ENCODE measurements at regions not wholly inside any gene's neighbourhood (a gene's known extent, or its start where the extent isn't known, plus 50 kb on each side); places are given as distances from the start of the nearest gene placed in this dataset.

DNA sequence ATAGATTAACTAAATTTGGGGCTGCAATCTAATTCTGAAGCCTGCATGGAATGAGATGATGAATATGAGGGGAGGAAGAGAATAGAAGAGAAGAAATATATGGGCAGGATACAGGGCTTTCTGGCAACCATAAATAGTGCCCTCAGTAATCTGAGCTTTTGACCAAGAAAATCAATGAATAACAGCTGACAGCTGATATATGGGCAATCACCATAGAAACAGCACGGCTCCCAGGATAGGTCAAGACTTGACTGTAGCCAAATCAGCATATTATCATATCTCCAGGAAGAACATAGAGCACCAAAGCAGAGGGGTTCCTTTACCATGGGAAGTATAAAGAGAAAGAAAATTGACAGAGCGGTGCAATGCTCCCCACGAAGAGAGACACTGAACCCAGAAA, 643.8 kb upstream of the TENM4 start:
- Histone ChIP-seq H3K14ac (ENCODE audit: low read length) (no peak overlapping the region), H3K27ac (ENCODE audit: low read depth, low read length) (no peak overlapping the region), H3K9ac (ENCODE audit: low read length) (no peak overlapping the region), H3K23ac (ENCODE audit: low read length) (no peak overlapping the region), H3K4me2 (ENCODE audit: low read length) (no peak overlapping the region), H3K27me3 (ENCODE audit: insufficient read depth, low read length) (no peaks in the 10 kb centered on the region), H2BK120ac (ENCODE audit: insufficient read depth, low read length, poor library complexity) (no peak overlapping the region), H3K4me3 (ENCODE audit: low read depth, low read length) (no peak overlapping the region), H3K4me1 (ENCODE audit: control insufficient read depth in 1 of 2, insufficient read depth in 2 of 2, low read length in 2 of 2) (no peaks in the 10 kb centered on the region), H2AFZ (ENCODE audit: insufficient read depth, low read length, poor library complexity) (no peak overlapping the region), H3K79me1 (ENCODE audit: low read length) (no peaks in the 10 kb centered on the region), H3K9me3 (ENCODE audit: insufficient read depth, low read depth, low read length) (no peaks in the 10 kb centered on the region), H3K36me3 (ENCODE audit: control insufficient read depth in 1 of 2, insufficient read depth in 2 of 2, low read length in 2 of 2) (no peaks in the 10 kb centered on the region), H3K79me2 (ENCODE audit: control insufficient read depth, insufficient read depth, low read length, poor library complexity) (no peaks in the 10 kb centered on the region), H2AK5ac (ENCODE audit: low read length) (no peak overlapping the region), H4K8ac (ENCODE audit: low read depth, low read length) (no peak overlapping the region), H3K18ac (ENCODE audit: low read length) (no peak overlapping the region), H2BK12ac (ENCODE audit: low read length) (no peak overlapping the region), H4K12ac (ENCODE audit: low read depth, low read length) (no peak overlapping the region), H2BK5ac (ENCODE audit: low read depth, low read length, poor library complexity) (no peak overlapping the region), H3K4ac (ENCODE audit: low read depth, low read length) (no peak overlapping the region), H4K91ac (ENCODE audit: low read depth, low read length) (no peak overlapping the region)
- no peak for DNase-seq
- no CpG with 5 or more reads among the region's 3 CpGs for WGBS (ENCODE audit: extremely low coverage, insufficient coverage, insufficient read length)

DNA sequence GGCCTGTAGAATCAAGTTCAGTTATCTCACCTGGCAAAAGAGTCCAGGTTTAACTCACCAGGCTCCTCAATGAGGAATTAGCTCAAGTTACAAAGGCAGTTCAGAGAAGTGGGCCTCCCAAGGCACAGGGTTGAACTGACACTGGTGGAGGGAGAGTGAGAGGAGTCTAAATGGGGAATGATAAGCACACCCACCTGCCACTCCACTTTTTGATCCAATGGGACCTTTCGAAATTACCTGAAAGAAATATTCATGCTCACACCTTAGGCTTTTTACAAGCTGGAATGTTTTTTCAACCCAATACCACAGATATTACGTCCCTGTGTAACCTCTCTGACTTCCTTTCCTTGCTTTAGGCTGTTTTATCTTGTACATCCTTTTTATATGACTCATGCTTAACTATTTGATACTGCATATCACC, 642.7 kb upstream of the TENM4 start:
- Histone ChIP-seq H3K9ac (ENCODE audit: low read length) (no peak overlapping the region), H3K23ac (ENCODE audit: low read length) (no peak overlapping the region), H2AFZ (ENCODE audit: insufficient read depth, low read length, poor library complexity) (no peak overlapping the region), H3K18ac (ENCODE audit: low read length) (no peak overlapping the region), H3K79me2 (ENCODE audit: control insufficient read depth, insufficient read depth, low read length, poor library complexity) (no peaks in the 10 kb centered on the region), H3K4ac (ENCODE audit: low read depth, low read length) (no peak overlapping the region), H3K4me2 (ENCODE audit: low read length) (no peak overlapping the region), H3K27me3 (ENCODE audit: insufficient read depth, low read length) (no peaks in the 10 kb centered on the region), H3K79me1 (ENCODE audit: low read length) (no peaks in the 10 kb centered on the region), H2AK5ac (ENCODE audit: low read length) (no peak overlapping the region), H3K14ac (ENCODE audit: low read length) (no peak overlapping the region), H2BK5ac (ENCODE audit: low read depth, low read length, poor library complexity) (no peak overlapping the region), H3K4me1 (ENCODE audit: control insufficient read depth in 1 of 2, insufficient read depth in 2 of 2, low read length in 2 of 2) (no peaks in the 10 kb centered on the region), H4K12ac (ENCODE audit: low read depth, low read length) (no peak overlapping the region), H3K36me3 (ENCODE audit: control insufficient read depth in 1 of 2, insufficient read depth in 2 of 2, low read length in 2 of 2) (no peaks in the 10 kb centered on the region), H2BK120ac (ENCODE audit: insufficient read depth, low read length, poor library complexity) (no peak overlapping the region), H3K4me3 (ENCODE audit: low read depth, low read length) (no peak overlapping the region), H2BK12ac (ENCODE audit: low read length) (no peak overlapping the region), H4K8ac (ENCODE audit: low read depth, low read length) (no peak overlapping the region), H3K9me3 (ENCODE audit: insufficient read depth, low read depth, low read length) (no peaks in the 10 kb centered on the region), H4K91ac (ENCODE audit: low read depth, low read length) (no peak overlapping the region), H3K27ac (ENCODE audit: low read depth, low read length) (no peak overlapping the region)
- WGBS (ENCODE audit: extremely low coverage, insufficient coverage, insufficient read length): no CpG with 5 or more reads among the region's 2 CpGs
- no peak for DNase-seq

DNA sequence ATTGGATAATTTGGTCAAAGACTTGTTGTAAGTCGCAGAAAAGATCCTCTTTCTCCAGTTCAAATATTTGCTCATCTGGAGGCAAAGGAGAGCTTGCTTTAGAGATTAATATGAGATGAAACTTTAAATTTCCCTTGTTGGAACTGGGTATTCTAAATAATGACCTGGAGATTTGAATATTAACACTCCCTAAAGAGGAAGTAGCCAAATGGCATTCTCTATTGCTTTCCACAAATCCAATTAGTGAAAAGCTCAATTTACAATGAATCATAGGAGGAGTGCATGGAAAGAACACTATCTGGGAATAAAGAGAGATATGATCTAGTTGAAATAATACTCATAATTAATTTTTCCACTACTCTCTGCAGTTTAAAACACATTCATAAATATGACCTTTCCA, 641.6 kb upstream of the TENM4 start:
- no peak for DNase-seq
- Histone ChIP-seq H3K23ac (ENCODE audit: low read length) (no peak overlapping the region), H3K79me2 (ENCODE audit: control insufficient read depth, insufficient read depth, low read length, poor library complexity) (no peaks in the 10 kb centered on the region), H3K27ac (ENCODE audit: low read depth, low read length) (no peak overlapping the region), H4K91ac (ENCODE audit: low read depth, low read length) (no peak overlapping the region), H3K27me3 (ENCODE audit: insufficient read depth, low read length) (no peaks in the 10 kb centered on the region), H3K9me3 (ENCODE audit: insufficient read depth, low read depth, low read length) (no peaks in the 10 kb centered on the region), H3K36me3 (ENCODE audit: control insufficient read depth in 1 of 2, insufficient read depth in 2 of 2, low read length in 2 of 2) (no peaks in the 10 kb centered on the region), H2BK12ac (ENCODE audit: low read length) (no peak overlapping the region), H3K4me2 (ENCODE audit: low read length) (no peak overlapping the region), H3K79me1 (ENCODE audit: low read length) (no peaks in the 10 kb centered on the region), H2AK5ac (ENCODE audit: low read length) (no peak overlapping the region), H2BK120ac (ENCODE audit: insufficient read depth, low read length, poor library complexity) (no peak overlapping the region), H3K4me1 (ENCODE audit: control insufficient read depth in 1 of 2, insufficient read depth in 2 of 2, low read length in 2 of 2) (no peaks in the 10 kb centered on the region), H3K4ac (ENCODE audit: low read depth, low read length) (no peak overlapping the region), H2BK5ac (ENCODE audit: low read depth, low read length, poor library complexity) (no peak overlapping the region), H4K12ac (ENCODE audit: low read depth, low read length) (no peak overlapping the region), H3K18ac (ENCODE audit: low read length) (no peak overlapping the region), H3K4me3 (ENCODE audit: low read depth, low read length) (no peak overlapping the region), H4K8ac (ENCODE audit: low read depth, low read length) (no peak overlapping the region), H3K9ac (ENCODE audit: low read length) (no peak overlapping the region), H2AFZ (ENCODE audit: insufficient read depth, low read length, poor library complexity) (no peak overlapping the region), H3K14ac (ENCODE audit: low read length) (no peak overlapping the region)
- no CpG with 5 or more reads among the region's 1 CpG for WGBS (ENCODE audit: extremely low coverage, insufficient coverage, insufficient read length)

DNA sequence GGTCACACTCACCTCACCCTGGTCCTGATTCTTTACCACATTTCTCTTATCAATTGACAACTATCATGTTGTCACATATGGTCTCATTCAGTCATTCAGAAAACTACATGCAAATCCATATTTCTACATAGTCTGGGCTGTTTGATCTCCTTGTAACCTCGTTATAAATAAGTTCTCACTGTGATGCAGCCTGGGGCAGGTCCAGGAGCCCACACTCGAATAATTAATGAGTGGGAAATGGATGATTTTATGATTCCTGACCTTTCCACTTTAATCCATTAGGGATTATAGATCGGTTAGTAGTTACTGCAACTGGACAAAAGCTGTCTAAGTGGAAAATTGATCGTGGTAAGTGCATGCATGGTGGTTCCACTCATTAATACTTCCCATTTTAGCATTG, 636.3 kb upstream of the TENM4 start:
- no peak for DNase-seq
- no CpG with 5 or more reads among the region's 4 CpGs for WGBS (ENCODE audit: extremely low coverage, insufficient coverage, insufficient read length)

More for the DNA sequence above, 636.3 kb upstream of the TENM4 start:
- Histone ChIP-seq H2BK12ac (ENCODE audit: low read length) (no peak overlapping the region), H3K9ac (ENCODE audit: low read length) (no peak overlapping the region), H3K36me3 (ENCODE audit: control insufficient read depth in 1 of 2, insufficient read depth in 2 of 2, low read length in 2 of 2) (no peaks in the 10 kb centered on the region), H3K79me1 (ENCODE audit: low read length) (no peaks in the 10 kb centered on the region), H3K4ac (ENCODE audit: low read depth, low read length) (no peak overlapping the region), H2BK5ac (ENCODE audit: low read depth, low read length, poor library complexity) (no peak overlapping the region), H4K8ac (ENCODE audit: low read depth, low read length) (no peak overlapping the region), H3K23ac (ENCODE audit: low read length) (no peak overlapping the region), H3K9me3 (ENCODE audit: insufficient read depth, low read depth, low read length) (no peaks in the 10 kb centered on the region), H2AFZ (ENCODE audit: insufficient read depth, low read length, poor library complexity) (no peak overlapping the region), H4K12ac (ENCODE audit: low read depth, low read length) (no peak overlapping the region), H2AK5ac (ENCODE audit: low read length) (no peak overlapping the region), H3K18ac (ENCODE audit: low read length) (no peak overlapping the region), H3K79me2 (ENCODE audit: control insufficient read depth, insufficient read depth, low read length, poor library complexity) (no peaks in the 10 kb centered on the region), H3K27me3 (ENCODE audit: insufficient read depth, low read length) (no peaks in the 10 kb centered on the region), H3K14ac (ENCODE audit: low read length) (no peak overlapping the region), H3K4me2 (ENCODE audit: low read length) (no peak overlapping the region), H3K4me1 (ENCODE audit: control insufficient read depth in 1 of 2, insufficient read depth in 2 of 2, low read length in 2 of 2) (no peaks in the 10 kb centered on the region), H4K91ac (ENCODE audit: low read depth, low read length) (no peak overlapping the region), H2BK120ac (ENCODE audit: insufficient read depth, low read length, poor library complexity) (no peak overlapping the region), H3K4me3 (ENCODE audit: low read depth, low read length) (no peak overlapping the region), H3K27ac (ENCODE audit: low read depth, low read length) (no peak overlapping the region)

Data from trophoblast cell (in vitro differentiated cells and primary cell).